OCI-LY7 (cell line): ENCODE measurements at regions not wholly inside any gene's neighbourhood (a gene's known extent, or its start where the extent isn't known, plus 50 kb on each side); places are given as distances from the start of the nearest gene placed in this dataset.

ENCODE experiments used
- EZH2phosphoT487 ChIP-seq: fragments of 200-600 bp; sonication (generic); IDR thresholded peaks from 2 replicates; pipeline ENCODE4 v1.6.1; 2018; ENCODE audit warnings: low read depth, borderline replicate concordance, mild to moderate bottlenecking, mixed run types, antibody characterized with exemption, low read length, moderate library complexity, mixed read lengths
- TF ChIP-seq, protein P1 (sequence below): fragments of 200-600 bp; sonication (generic); conservative IDR thresholded peaks from 2 replicates; pipeline ENCODE4 v1.5.1; 2014; ENCODE audit warnings: mild to moderate bottlenecking, antibody characterized with exemption, low read length, moderate library complexity, mixed read lengths

- TF ChIP-seq, protein P1, sequence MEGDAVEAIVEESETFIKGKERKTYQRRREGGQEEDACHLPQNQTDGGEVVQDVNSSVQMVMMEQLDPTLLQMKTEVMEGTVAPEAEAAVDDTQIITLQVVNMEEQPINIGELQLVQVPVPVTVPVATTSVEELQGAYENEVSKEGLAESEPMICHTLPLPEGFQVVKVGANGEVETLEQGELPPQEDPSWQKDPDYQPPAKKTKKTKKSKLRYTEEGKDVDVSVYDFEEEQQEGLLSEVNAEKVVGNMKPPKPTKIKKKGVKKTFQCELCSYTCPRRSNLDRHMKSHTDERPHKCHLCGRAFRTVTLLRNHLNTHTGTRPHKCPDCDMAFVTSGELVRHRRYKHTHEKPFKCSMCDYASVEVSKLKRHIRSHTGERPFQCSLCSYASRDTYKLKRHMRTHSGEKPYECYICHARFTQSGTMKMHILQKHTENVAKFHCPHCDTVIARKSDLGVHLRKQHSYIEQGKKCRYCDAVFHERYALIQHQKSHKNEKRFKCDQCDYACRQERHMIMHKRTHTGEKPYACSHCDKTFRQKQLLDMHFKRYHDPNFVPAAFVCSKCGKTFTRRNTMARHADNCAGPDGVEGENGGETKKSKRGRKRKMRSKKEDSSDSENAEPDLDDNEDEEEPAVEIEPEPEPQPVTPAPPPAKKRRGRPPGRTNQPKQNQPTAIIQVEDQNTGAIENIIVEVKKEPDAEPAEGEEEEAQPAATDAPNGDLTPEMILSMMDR: no peak
- TF ChIP-seq EZH2phosphoT487: no peak
Observed at GRCh38 chr3:104631254-104631653, 735.5 kb upstream of the ALCAM start.
